ENCODE measurements at regions not wholly inside any gene's neighbourhood (a gene's known extent, or its start where the extent isn't known, plus 50 kb on each side); places are given as distances from the start of the nearest gene placed in this dataset.

DNA sequence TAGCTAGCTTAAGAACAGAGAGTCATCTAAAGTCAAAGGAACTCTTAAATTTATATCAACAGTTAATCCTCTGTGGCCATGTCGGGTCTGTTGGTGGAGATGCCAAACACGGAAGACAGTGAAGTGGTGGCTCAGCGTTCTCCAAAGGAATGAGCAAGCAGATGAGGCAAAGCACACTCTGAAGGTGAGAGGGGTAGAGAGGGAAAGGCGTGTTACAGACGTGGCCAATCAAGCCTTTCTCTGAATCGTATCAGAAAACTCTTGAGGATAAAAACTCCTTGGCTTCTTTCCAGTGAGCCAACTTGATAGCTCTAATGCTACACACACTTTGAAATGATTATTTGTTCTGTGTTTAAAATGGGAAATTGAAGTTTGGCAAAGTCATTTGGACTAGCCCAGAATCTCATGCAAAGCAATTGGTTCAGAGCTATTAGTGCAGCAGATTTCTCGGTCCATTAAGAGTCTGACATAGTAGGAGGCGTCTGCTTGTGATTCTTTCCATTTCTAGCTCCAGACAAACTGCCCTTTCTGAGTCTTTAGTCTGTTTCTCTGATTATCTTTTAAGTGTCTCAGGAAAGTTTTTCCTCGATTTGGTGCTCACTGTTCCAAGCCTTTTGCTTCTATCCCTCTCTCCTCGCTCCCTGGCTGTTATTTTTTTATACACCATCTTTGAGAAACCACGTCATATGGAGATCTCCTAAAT is 57.5 kb upstream of the CPO start:
- WGBS, 5 donors: 45 to 61% (median 47%) methylated on average over 11 of the region's 11 CpGs
- H3K36me3 ChIP-seq: no peaks in the 10 kb centered on the region
- no peaks in the 10 kb centered on the region for H3K4me1 ChIP-seq
- H3K4me3 ChIP-seq: no peak overlapping the region
- peak in 1 of 2 donors; percentile 27 for DNase-seq
- no peak overlapping the region for H3K27ac ChIP-seq
- intact Hi-C loops (cut with DNase I; ENCODE audit: low total_unique reads): no loop called here
- no peaks in the 10 kb centered on the region for H3K9me3 ChIP-seq
- no peak for TF ChIP-seq EP300 (IDR thresholded peaks at IDR 0.05)
- no peak for TF ChIP-seq POLR2A (IDR thresholded peaks at IDR 0.05)
- TF ChIP-seq, protein P1, sequence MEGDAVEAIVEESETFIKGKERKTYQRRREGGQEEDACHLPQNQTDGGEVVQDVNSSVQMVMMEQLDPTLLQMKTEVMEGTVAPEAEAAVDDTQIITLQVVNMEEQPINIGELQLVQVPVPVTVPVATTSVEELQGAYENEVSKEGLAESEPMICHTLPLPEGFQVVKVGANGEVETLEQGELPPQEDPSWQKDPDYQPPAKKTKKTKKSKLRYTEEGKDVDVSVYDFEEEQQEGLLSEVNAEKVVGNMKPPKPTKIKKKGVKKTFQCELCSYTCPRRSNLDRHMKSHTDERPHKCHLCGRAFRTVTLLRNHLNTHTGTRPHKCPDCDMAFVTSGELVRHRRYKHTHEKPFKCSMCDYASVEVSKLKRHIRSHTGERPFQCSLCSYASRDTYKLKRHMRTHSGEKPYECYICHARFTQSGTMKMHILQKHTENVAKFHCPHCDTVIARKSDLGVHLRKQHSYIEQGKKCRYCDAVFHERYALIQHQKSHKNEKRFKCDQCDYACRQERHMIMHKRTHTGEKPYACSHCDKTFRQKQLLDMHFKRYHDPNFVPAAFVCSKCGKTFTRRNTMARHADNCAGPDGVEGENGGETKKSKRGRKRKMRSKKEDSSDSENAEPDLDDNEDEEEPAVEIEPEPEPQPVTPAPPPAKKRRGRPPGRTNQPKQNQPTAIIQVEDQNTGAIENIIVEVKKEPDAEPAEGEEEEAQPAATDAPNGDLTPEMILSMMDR (IDR thresholded peaks at IDR 0.05): no peak
- TF ChIP-seq POLR2AphosphoS5 (IDR thresholded peaks at IDR 0.05): no peak
- no peaks in the 10 kb centered on the region for H3K27me3 ChIP-seq

DNA sequence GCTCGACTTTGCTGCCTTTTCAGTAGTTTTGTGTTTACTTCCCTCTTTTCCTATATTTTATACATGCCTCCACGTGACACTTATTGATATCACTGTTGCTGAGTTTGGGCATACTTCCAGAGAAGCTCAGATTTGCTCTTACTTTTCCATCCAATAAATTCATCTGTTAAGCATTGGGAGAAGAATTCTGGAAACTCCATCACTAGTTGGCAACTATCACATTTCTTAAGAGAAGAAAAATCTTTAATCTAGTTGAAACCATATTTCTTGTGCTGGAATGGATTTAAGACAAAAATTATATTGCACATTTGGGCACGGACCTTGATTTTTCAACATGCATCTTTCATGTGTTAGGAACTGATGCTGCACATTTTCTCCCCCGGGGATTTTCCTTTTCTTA is 52.6 kb upstream of the CPO start:
- 72 to 81% (median 79%) methylated on average over 4 of the region's 4 CpGs for whole genome bisulfite sequencing, 5 donors
- TF ChIP-seq, protein P1 (IDR thresholded peaks at IDR 0.05): no peak
- TF ChIP-seq EP300 (IDR thresholded peaks at IDR 0.05) (no peak), POLR2AphosphoS5 (IDR thresholded peaks at IDR 0.05) (no peak), POLR2A (IDR thresholded peaks at IDR 0.05) (no peak)
- Histone ChIP-seq H3K27ac (no peak overlapping the region), H3K27me3 (no peaks in the 10 kb centered on the region), H3K9me3 (no peaks in the 10 kb centered on the region), H3K4me1 (no peaks in the 10 kb centered on the region), H3K36me3 (no peaks in the 10 kb centered on the region), H3K4me3 (no peak overlapping the region)
- intact Hi-C loops (cut with DNase I; ENCODE audit: low total_unique reads): no loop called here
- DNase-seq: peak in 1 of 2 donors; percentile 51

DNA sequence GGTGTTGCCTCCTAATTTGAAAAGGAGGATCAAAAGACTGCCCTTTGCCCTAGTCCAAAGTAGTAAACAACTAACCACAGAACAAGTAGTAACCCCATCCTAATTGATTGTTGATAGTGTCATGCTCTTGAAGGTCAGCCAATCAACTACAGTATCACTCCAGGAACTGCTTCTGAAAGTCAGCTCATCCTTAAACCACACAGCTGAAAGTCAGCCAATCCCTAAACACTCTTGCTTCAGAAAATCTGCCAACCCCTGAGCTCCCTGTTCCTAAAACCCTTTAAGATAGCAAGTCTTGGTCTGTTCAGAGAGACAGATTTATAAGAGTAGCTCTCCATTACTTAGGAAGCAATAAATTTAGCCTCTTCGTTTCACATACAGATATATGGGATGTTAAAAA is 51.6 kb upstream of the CPO start:
- DNase-seq: no peak
- intact Hi-C loops (cut with DNase I; ENCODE audit: low total_unique reads): no loop called here
- TF ChIP-seq POLR2AphosphoS5 (IDR thresholded peaks at IDR 0.05): no peak
- TF ChIP-seq EP300 (IDR thresholded peaks at IDR 0.05): no peak
- no peak for TF ChIP-seq POLR2A (IDR thresholded peaks at IDR 0.05)
- WGBS, 5 donors: 68 to 77% (median 72%) methylated on average over 1 of the region's 1 CpG
- no peaks in the 10 kb centered on the region for H3K36me3 ChIP-seq
- no peak overlapping the region for H3K4me3 ChIP-seq
- H3K9me3 ChIP-seq: no peaks in the 10 kb centered on the region
- H3K4me1 ChIP-seq: no peaks in the 10 kb centered on the region
- H3K27me3 ChIP-seq: no peaks in the 10 kb centered on the region
- no peak overlapping the region for H3K27ac ChIP-seq

Data from stomach (tissue), 8 donors.